ENCODE measurements at regions not wholly inside any gene's neighbourhood (a gene's known extent, or its start where the extent isn't known, plus 50 kb on each side); places are given as distances from the start of the nearest gene placed in this dataset.

DNA sequence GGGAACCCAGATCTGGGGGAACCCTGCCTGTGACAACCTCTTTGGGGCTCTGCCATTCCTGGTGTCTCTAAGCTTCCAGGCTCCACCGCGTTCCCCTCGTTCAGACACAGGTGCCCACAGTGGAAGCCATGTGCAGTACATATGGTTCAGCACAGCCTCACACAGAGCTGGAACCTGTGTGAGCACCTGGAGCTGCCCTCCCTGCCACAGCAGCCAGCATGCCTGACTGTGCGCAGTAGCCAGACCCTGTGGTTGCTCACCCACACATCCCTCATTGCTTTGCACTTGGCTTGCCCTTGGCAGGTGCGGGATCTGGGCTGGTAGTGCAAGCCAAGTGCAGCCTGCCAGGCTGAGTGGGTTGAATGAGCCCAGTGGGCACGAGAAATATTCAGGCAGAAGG, 814.2 kb downstream of the PDHA2 start:
- H3K9me2 ChIP-seq (ENCODE audit: insufficient read depth): no peaks in the 10 kb centered on the region; the same call in 1 of the 2 replicates
- H3K4me3 ChIP-seq (replicated peaks in 1 of 2; ENCODE audit: low read depth in 1 of 2, low read length in 2 of 2): no peak overlapping the region
- H3K9ac ChIP-seq (ENCODE audit: low read length): no peak overlapping the region
- no peak overlapping the region for H2AFZ ChIP-seq (ENCODE audit: low read depth, low read length, poor library complexity, severe bottlenecking)
- TF ChIP-seq EZH2 (IDR thresholded peaks at IDR 0.05) (no peak), SP1 (IDR thresholded peaks at IDR 0.05; ENCODE audit: low read depth) (no peak), CBX3 (IDR thresholded peaks at IDR 0.05; ENCODE audit: low read depth) (no peak), CEBPB (IDR thresholded peaks at IDR 0.05; ENCODE audit: low read depth) (no peak), POLR2A (IDR thresholded peaks at IDR 0.05; ENCODE audit: borderline replicate concordance, extremely low read depth, insufficient read depth, insufficient read length) (no peak), YY1 (IDR thresholded peaks at IDR 0.05; ENCODE audit: extremely low read depth, insufficient replicate concordance, low read depth, low read length) (no peak), SRF (IDR thresholded peaks at IDR 0.05; ENCODE audit: low read depth) (no peak), EGR1 (IDR thresholded peaks at IDR 0.05; ENCODE audit: low read depth) (no peak), ZNF274 (IDR thresholded peaks at IDR 0.05; ENCODE audit: low read depth, low read length) (no peak), EZH2phosphoT487 (IDR thresholded peaks at IDR 0.05; ENCODE audit: borderline replicate concordance) (no peak), SIN3A (IDR thresholded peaks at IDR 0.05; ENCODE audit: low read depth) (no peak), RAD21 (IDR thresholded peaks at IDR 0.05; ENCODE audit: low read depth) (no peak)
- TF ChIP-seq, protein P1, sequence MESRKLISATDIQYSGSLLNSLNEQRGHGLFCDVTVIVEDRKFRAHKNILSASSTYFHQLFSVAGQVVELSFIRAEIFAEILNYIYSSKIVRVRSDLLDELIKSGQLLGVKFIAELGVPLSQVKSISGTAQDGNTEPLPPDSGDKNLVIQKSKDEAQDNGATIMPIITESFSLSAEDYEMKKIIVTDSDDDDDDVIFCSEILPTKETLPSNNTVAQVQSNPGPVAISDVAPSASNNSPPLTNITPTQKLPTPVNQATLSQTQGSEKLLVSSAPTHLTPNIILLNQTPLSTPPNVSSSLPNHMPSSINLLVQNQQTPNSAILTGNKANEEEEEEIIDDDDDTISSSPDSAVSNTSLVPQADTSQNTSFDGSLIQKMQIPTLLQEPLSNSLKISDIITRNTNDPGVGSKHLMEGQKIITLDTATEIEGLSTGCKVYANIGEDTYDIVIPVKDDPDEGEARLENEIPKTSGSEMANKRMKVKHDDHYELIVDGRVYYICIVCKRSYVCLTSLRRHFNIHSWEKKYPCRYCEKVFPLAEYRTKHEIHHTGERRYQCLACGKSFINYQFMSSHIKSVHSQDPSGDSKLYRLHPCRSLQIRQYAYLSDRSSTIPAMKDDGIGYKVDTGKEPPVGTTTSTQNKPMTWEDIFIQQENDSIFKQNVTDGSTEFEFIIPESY (IDR thresholded peaks at IDR 0.05; ENCODE audit: extremely low read depth, insufficient replicate concordance, low read length): no peak
- TF ChIP-seq, protein P2, sequence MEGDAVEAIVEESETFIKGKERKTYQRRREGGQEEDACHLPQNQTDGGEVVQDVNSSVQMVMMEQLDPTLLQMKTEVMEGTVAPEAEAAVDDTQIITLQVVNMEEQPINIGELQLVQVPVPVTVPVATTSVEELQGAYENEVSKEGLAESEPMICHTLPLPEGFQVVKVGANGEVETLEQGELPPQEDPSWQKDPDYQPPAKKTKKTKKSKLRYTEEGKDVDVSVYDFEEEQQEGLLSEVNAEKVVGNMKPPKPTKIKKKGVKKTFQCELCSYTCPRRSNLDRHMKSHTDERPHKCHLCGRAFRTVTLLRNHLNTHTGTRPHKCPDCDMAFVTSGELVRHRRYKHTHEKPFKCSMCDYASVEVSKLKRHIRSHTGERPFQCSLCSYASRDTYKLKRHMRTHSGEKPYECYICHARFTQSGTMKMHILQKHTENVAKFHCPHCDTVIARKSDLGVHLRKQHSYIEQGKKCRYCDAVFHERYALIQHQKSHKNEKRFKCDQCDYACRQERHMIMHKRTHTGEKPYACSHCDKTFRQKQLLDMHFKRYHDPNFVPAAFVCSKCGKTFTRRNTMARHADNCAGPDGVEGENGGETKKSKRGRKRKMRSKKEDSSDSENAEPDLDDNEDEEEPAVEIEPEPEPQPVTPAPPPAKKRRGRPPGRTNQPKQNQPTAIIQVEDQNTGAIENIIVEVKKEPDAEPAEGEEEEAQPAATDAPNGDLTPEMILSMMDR (IDR thresholded peaks at IDR 0.05 in 2 of 3, conservative IDR thresholded peaks at IDR 0.05 in 1 of 3; ENCODE audit: borderline replicate concordance in 1 of 3, insufficient read depth in 1 of 3, low read depth in 2 of 3, low read length in 2 of 3): no peak
- TF ChIP-seq, protein P3, sequence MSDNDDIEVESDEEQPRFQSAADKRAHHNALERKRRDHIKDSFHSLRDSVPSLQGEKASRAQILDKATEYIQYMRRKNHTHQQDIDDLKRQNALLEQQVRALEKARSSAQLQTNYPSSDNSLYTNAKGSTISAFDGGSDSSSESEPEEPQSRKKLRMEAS (IDR thresholded peaks at IDR 0.05): no peak
- BruUV-seq (replicated peaks): no TSS peak
- intact Hi-C loops (cut with micrococcal nuclease): no loop called here
- ChIA-PET POLR2A (no interaction called here), CTCF (no interaction called here), RAD21 (ENCODE audit: low non-redundant PET in 1 of 2, low total read pairs in 2 of 2, uncharacterized antibody in 2 of 2, unreplicated experiment in 2 of 2) (no interaction called here)
- peaks cover 4 to 8% of the 10 kb centered on the region in 2 experiments; a peak in 2 of 4 replicates for H3K9me3 ChIP-seq (ENCODE audit: control insufficient read depth in 1 of 2, insufficient read depth in 1 of 2, low read depth in 1 of 2, low read length in 2 of 2)
- H3K4me2 ChIP-seq (ENCODE audit: low read length): no peak overlapping the region
- no peaks in the 10 kb centered on the region for H3K27me3 ChIP-seq (ENCODE audit: insufficient read depth, low read length)
- no peaks in the 10 kb centered on the region for H3K36me3 ChIP-seq (ENCODE audit: control insufficient read depth in 1 of 2, insufficient read depth in 2 of 2, low read length in 2 of 2)
- H3K79me2 ChIP-seq (ENCODE audit: insufficient read depth, low read length): no peaks in the 10 kb centered on the region
- H3K4me1 ChIP-seq (ENCODE audit: control insufficient read depth in 1 of 2, insufficient read depth in 2 of 2, low read length in 2 of 2): peaks cover 0 to 23% of the 10 kb centered on the region in 2 experiments; a peak in 3 of 4 replicates
- H4K20me1 ChIP-seq (ENCODE audit: insufficient read depth): no peaks in the 10 kb centered on the region
- ATAC-seq (no peak), DNase-seq (ENCODE audit: low read depth, low spot score) (no peak)
- no peak overlapping the region for H3K27ac ChIP-seq (ENCODE audit: low read depth, low read length)
